Glutamatergic neuron (in vitro differentiated cells): ENCODE measurements at regions not wholly inside any gene's neighbourhood (a gene's known extent, or its start where the extent isn't known, plus 50 kb on each side); places are given as distances from the start of the nearest gene placed in this dataset.

Experiments
- DNase-seq: peaks from one replicate; pipeline ENCODE4 v3.0.0; 2022
- H3K27ac Mint-ChIP-seq: one replicate; pipeline ENCODE4 v1.8.0; 2020; ENCODE audit warnings: mild to moderate bottlenecking, mixed read lengths, inconsistent platforms; ENCODE audit not compliant: unreplicated experiment
- H3K27me3 Mint-ChIP-seq: one replicate; pipeline ENCODE4 v1.8.0; 2020; ENCODE audit warnings: mild to moderate bottlenecking, moderate library complexity, mixed read lengths, inconsistent platforms; ENCODE audit not compliant: unreplicated experiment
- H3K36me3 Mint-ChIP-seq: one replicate; pipeline ENCODE4 v1.8.0; 2020; ENCODE audit warnings: mild to moderate bottlenecking, mixed read lengths, inconsistent platforms; ENCODE audit not compliant: unreplicated experiment
- H3K4me1 Mint-ChIP-seq: one replicate; pipeline ENCODE4 v1.8.0; 2020; ENCODE audit warnings: mild to moderate bottlenecking, low read depth, mixed read lengths, inconsistent platforms; ENCODE audit not compliant: unreplicated experiment
- H3K4me3 Mint-ChIP-seq: one replicate; pipeline ENCODE4 v1.8.0; 2020; ENCODE audit warnings: mild to moderate bottlenecking, mixed read lengths, inconsistent platforms; ENCODE audit not compliant: unreplicated experiment
- H3K9me3 Mint-ChIP-seq: one replicate; pipeline ENCODE4 v1.8.0; 2020; ENCODE audit warnings: mild to moderate bottlenecking, moderate library complexity, mixed read lengths, inconsistent platforms; ENCODE audit not compliant: unreplicated experiment
- TF ChIP-seq, protein P1 (sequence below): fragments of 200-600 bp; sonication (generic); IDR thresholded peaks from one replicate; pipeline ENCODE4 v1.5.0; 2021; ENCODE audit not compliant: partially characterized antibody, unreplicated experiment

- Mint-ChIP-seq H3K36me3 (no peaks in the 10 kb centered on the region), H3K9me3 (peaks cover 1% of the 10 kb centered on the region), H3K4me1 (no peaks in the 10 kb centered on the region), H3K27me3 (no peaks in the 10 kb centered on the region), H3K27ac (no peak overlapping the region), H3K4me3 (no peak overlapping the region)
- no peak for DNase-seq
- TF ChIP-seq, protein P1, sequence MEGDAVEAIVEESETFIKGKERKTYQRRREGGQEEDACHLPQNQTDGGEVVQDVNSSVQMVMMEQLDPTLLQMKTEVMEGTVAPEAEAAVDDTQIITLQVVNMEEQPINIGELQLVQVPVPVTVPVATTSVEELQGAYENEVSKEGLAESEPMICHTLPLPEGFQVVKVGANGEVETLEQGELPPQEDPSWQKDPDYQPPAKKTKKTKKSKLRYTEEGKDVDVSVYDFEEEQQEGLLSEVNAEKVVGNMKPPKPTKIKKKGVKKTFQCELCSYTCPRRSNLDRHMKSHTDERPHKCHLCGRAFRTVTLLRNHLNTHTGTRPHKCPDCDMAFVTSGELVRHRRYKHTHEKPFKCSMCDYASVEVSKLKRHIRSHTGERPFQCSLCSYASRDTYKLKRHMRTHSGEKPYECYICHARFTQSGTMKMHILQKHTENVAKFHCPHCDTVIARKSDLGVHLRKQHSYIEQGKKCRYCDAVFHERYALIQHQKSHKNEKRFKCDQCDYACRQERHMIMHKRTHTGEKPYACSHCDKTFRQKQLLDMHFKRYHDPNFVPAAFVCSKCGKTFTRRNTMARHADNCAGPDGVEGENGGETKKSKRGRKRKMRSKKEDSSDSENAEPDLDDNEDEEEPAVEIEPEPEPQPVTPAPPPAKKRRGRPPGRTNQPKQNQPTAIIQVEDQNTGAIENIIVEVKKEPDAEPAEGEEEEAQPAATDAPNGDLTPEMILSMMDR = no peak
These were observed 113.1 kb upstream of the LMO4 start for GRCh38 chr1:87215592-87215991.

DNA sequence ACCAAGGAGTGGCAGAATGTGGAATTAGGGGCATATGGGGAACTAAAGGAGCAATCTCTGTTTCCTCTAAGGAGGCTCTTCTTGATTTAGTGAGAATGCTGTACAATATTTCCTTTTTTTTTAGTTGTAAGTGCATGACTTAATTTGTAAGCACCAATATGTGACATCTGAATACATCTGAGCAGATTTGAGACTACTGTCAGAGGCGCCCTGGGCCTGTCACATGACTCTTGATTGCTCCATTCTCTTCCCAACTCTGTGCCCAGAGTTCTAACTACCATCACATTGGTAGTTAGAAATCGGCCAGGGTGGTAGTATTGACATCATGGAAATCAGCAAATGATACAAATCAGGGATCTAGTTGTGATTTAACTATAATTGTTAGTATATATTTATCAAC lies 110.1 kb upstream of the LMO4 start:
- Mint-ChIP-seq H3K27ac (no peak overlapping the region), H3K4me3 (no peak overlapping the region), H3K4me1 (no peaks in the 10 kb centered on the region), H3K9me3 (peaks cover 1% of the 10 kb centered on the region), H3K36me3 (no peaks in the 10 kb centered on the region), H3K27me3 (no peaks in the 10 kb centered on the region)
- no peak for DNase-seq
- TF ChIP-seq, protein P1 = no peak

- Mint-ChIP-seq H3K4me3 (no peak overlapping the region), H3K36me3 (no peaks in the 10 kb centered on the region), H3K27me3 (no peaks in the 10 kb centered on the region), H3K9me3 (peaks cover 1% of the 10 kb centered on the region), H3K4me1 (no peaks in the 10 kb centered on the region), H3K27ac (no peak overlapping the region)
- no peak for DNase-seq
- TF ChIP-seq, protein P1 = no peak
These were observed 109.5 kb upstream of the LMO4 start for GRCh38 chr1:87219141-87219540.

DNA sequence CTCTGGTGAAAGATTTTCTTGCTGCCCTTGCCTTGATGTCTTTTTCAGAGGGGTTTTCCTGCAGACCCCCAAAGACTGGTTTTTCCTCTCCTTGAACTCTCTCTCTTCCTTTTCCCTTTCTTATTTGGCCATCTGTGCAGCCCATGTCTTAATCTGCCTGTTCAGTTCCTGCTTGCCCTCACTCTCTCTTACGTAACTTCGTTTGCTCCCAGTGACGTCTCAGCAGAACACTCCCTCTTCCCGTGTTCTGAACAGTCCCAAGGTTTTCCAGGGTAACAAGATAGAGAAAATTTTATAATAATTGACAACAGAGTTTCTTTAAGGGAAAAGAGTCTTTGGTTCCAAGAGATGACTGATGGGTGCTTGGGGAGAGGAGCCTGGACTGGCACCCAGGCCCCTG lies 109.1 kb upstream of the LMO4 start:
- TF ChIP-seq, protein P1 = no peak

GRCh38 chr1:87220993-87221392 lies 107.7 kb upstream of the LMO4 start:
- Mint-ChIP-seq H3K9me3 (peaks cover 1% of the 10 kb centered on the region), H3K36me3 (no peaks in the 10 kb centered on the region), H3K27me3 (no peaks in the 10 kb centered on the region), H3K27ac (no peak overlapping the region), H3K4me3 (no peak overlapping the region), H3K4me1 (peaks cover 2% of the 10 kb centered on the region)
- TF ChIP-seq, protein P1 = no peak
- no peak for DNase-seq

More for the DNA sequence above, 109.1 kb upstream of the LMO4 start:
- Mint-ChIP-seq H3K4me1 (no peaks in the 10 kb centered on the region), H3K27me3 (no peaks in the 10 kb centered on the region), H3K27ac (no peak overlapping the region), H3K9me3 (peaks cover 1% of the 10 kb centered on the region), H3K4me3 (peak overlapping the region; percentile 36), H3K36me3 (no peaks in the 10 kb centered on the region)
- no peak for DNase-seq
